ENCODE measurements at regions not wholly inside any gene's neighbourhood (a gene's known extent, or its start where the extent isn't known, plus 50 kb on each side); places are given as distances from the start of the nearest gene placed in this dataset.

DNA sequence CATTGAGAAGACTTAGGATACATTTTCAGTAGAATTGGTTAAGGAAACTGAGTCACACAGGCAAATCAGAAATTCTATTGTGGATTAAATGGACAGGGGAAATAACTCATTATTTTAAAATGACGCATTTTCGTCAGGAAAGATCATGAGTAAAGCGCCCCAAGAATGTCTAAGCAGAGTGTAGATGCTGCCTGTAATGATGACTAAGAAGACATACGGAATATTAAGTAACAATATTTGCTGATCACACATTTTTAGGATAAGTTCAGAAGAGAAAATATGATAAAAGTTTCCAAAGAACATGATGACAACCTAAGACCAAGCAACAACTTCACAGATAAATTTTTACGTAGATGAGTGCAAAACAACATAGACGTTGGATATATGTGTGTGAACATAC is 596.3 kb upstream of the TENM3 start:
- Histone ChIP-seq H3K36me3 (replicated peaks; ENCODE audit: insufficient read depth, low read length) (no peaks in the 10 kb centered on the region), H3K27ac (ENCODE audit: low read length) (no peak overlapping the region), H2AFZ (ENCODE audit: low read length) (no peak overlapping the region), H3K79me2 (ENCODE audit: low read length) (no peaks in the 10 kb centered on the region), H3K4me2 (ENCODE audit: low read depth, low read length) (no peak overlapping the region), H3K9me2 (replicated peaks; ENCODE audit: insufficient read depth, low read length) (no peaks in the 10 kb centered on the region), H3K4me1 (ENCODE audit: low read length) (no peaks in the 10 kb centered on the region), H4K20me1 (ENCODE audit: insufficient read depth, low read length) (no peaks in the 10 kb centered on the region), H3F3A (ENCODE audit: insufficient read depth, low read length) (no peaks in the 10 kb centered on the region), H3K4me3 (ENCODE audit: low read length) (no peak overlapping the region), H3K9me3 (replicated peaks; ENCODE audit: insufficient read depth, low read length) (no peaks in the 10 kb centered on the region), H3K9ac (ENCODE audit: low read length) (no peak overlapping the region), H3K27me3 (replicated peaks; ENCODE audit: insufficient read depth, low read length) (no peaks in the 10 kb centered on the region)
- TF ChIP-seq EZH2phosphoT487 (IDR thresholded peaks at IDR 0.05; ENCODE audit: low read length) (no peak), EZH2 (optimal IDR thresholded peaks at IDR 0.05; ENCODE audit: low read depth, low read length) (no peak)
- TF ChIP-seq, protein P1, sequence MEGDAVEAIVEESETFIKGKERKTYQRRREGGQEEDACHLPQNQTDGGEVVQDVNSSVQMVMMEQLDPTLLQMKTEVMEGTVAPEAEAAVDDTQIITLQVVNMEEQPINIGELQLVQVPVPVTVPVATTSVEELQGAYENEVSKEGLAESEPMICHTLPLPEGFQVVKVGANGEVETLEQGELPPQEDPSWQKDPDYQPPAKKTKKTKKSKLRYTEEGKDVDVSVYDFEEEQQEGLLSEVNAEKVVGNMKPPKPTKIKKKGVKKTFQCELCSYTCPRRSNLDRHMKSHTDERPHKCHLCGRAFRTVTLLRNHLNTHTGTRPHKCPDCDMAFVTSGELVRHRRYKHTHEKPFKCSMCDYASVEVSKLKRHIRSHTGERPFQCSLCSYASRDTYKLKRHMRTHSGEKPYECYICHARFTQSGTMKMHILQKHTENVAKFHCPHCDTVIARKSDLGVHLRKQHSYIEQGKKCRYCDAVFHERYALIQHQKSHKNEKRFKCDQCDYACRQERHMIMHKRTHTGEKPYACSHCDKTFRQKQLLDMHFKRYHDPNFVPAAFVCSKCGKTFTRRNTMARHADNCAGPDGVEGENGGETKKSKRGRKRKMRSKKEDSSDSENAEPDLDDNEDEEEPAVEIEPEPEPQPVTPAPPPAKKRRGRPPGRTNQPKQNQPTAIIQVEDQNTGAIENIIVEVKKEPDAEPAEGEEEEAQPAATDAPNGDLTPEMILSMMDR (IDR thresholded peaks at IDR 0.05; ENCODE audit: low read length), result no peak
- DNase-seq, result no peak

DNA sequence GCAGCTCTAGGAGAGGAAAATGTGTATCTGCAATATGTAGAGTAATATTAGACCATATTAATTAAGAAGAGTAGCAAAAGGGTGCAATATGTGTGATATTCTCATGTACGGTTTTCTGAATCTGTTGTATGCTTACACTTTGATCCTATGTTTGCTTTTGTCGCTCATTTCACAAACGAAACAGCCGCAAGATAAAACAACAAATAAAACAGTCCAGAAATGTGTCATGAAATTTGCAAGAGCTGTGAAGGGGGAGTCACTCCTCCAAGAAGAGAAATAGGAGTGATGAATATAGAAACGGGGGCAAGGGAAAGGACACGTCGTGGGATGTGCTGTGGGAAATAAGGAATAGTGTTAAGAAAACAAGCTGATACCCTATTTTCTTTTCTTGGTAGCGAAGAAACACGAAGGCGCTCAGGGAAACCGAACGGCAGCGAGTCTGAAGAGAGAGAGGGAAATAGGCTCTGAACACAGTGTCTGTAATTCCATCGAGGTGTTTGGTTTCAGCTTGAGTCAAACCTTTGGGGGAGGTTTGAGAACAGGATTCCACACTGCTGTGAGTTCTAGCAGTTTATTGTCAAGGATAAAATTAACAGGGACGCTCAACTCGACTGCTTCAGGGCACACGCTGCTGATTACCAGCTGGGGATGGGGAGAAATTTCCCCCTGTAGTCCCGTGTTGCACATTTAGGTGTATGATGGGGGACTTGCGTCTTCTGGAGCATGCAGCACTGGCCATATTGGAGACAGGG is 595.6 kb upstream of the TENM3 start:
- no peaks in the 10 kb centered on the region for H3K36me3 ChIP-seq (replicated peaks; ENCODE audit: insufficient read depth, low read length)
- H3K4me2 ChIP-seq (ENCODE audit: low read depth, low read length), result no peak overlapping the region
- H3K27me3 ChIP-seq (replicated peaks; ENCODE audit: insufficient read depth, low read length), result no peaks in the 10 kb centered on the region
- no peak overlapping the region for H3K4me3 ChIP-seq (ENCODE audit: low read length)
- no peaks in the 10 kb centered on the region for H3K79me2 ChIP-seq (ENCODE audit: low read length)
- no peaks in the 10 kb centered on the region for H3K9me2 ChIP-seq (replicated peaks; ENCODE audit: insufficient read depth, low read length)
- H2AFZ ChIP-seq (ENCODE audit: low read length), result no peak overlapping the region
- H3K9me3 ChIP-seq (replicated peaks; ENCODE audit: insufficient read depth, low read length), result no peaks in the 10 kb centered on the region
- DNase-seq, result no peak
- no peak overlapping the region for H3K27ac ChIP-seq (ENCODE audit: low read length)
- no peaks in the 10 kb centered on the region for H3F3A ChIP-seq (ENCODE audit: insufficient read depth, low read length)
- TF ChIP-seq EZH2phosphoT487 (IDR thresholded peaks at IDR 0.05; ENCODE audit: low read length) (no peak), EZH2 (optimal IDR thresholded peaks at IDR 0.05; ENCODE audit: low read depth, low read length) (no peak)
- TF ChIP-seq, protein P1 (IDR thresholded peaks at IDR 0.05; ENCODE audit: low read length), result no peak
- no peaks in the 10 kb centered on the region for H3K4me1 ChIP-seq (ENCODE audit: low read length)
- no peaks in the 10 kb centered on the region for H4K20me1 ChIP-seq (ENCODE audit: insufficient read depth, low read length)
- H3K9ac ChIP-seq (ENCODE audit: low read length), result no peak overlapping the region

DNA sequence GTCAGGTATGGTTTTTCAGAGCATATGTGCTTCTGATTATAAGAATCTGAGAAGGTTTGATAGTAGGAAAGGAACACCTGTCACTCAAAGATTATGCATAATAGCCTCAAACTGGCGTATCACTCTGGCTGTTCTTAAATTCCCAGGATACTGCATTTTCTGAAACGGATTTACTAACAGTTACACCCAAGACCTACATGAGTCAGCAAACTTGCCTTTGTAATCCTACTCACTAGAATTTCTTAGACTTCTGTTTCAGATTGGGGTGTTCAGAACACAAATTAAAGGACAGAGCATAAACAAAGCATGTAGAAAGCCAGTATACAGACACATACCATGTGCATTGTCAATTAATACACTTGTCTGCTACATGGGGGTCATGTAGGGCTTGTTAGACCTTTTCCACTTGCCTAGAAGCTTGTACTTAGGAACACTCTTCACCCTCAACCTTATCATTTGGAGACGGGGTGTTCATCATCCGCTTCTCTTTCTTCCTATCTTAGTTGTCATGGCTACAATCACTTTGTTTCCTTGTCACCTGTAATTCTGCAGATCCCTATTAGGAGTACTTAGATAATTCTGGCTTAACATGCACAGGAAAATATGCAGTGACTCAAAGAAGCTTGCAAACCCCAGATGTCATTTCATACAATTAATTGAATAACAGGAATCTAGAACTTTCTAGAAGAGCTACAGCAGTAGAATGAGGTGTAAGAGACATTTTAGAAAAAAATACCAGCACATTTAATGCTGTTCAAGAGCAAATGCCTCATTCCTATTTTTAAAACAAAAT is 593.0 kb upstream of the TENM3 start:
- H3K79me2 ChIP-seq (ENCODE audit: low read length), result no peaks in the 10 kb centered on the region
- TF ChIP-seq EZH2 (optimal IDR thresholded peaks at IDR 0.05; ENCODE audit: low read depth, low read length) (no peak), EZH2phosphoT487 (IDR thresholded peaks at IDR 0.05; ENCODE audit: low read length) (no peak)
- TF ChIP-seq, protein P1 (IDR thresholded peaks at IDR 0.05; ENCODE audit: low read length), result no peak
- no peaks in the 10 kb centered on the region for H3K36me3 ChIP-seq (replicated peaks; ENCODE audit: insufficient read depth, low read length)
- no peaks in the 10 kb centered on the region for H3K27me3 ChIP-seq (replicated peaks; ENCODE audit: insufficient read depth, low read length)
- H4K20me1 ChIP-seq (ENCODE audit: insufficient read depth, low read length), result no peaks in the 10 kb centered on the region
- H3K9me3 ChIP-seq (replicated peaks; ENCODE audit: insufficient read depth, low read length), result no peaks in the 10 kb centered on the region
- no peak overlapping the region for H3K4me3 ChIP-seq (ENCODE audit: low read length)
- no peak overlapping the region for H2AFZ ChIP-seq (ENCODE audit: low read length)
- H3K9me2 ChIP-seq (replicated peaks; ENCODE audit: insufficient read depth, low read length), result no peaks in the 10 kb centered on the region
- H3K27ac ChIP-seq (ENCODE audit: low read length), result no peak overlapping the region
- H3K4me1 ChIP-seq (ENCODE audit: low read length), result no peaks in the 10 kb centered on the region
- no peak overlapping the region for H3K9ac ChIP-seq (ENCODE audit: low read length)
- no peak for DNase-seq
- 0 out of 2 replicates have a peak overlapping the region, but pooled peaks have one; percentile 7 for H3K4me2 ChIP-seq (ENCODE audit: low read depth, low read length)
- H3F3A ChIP-seq (ENCODE audit: insufficient read depth, low read length), result no peaks in the 10 kb centered on the region

Data from MM.1S (cell line).